Colonic mucosa (tissue), 4 donors: ENCODE measurements at regions not wholly inside any gene's neighbourhood (a gene's known extent, or its start where the extent isn't known, plus 50 kb on each side); places are given as distances from the start of the nearest gene placed in this dataset.

Source experiments
- DNase-seq: peaks from one replicate; pipeline ENCODE4 v3.0.0-alpha.2; 2020
- H3K27ac ChIP-seq: fragments of 200-600 bp; one replicate; pipeline ENCODE4 v1.8.0; 2021
- H3K27me3 ChIP-seq: fragments of 200-600 bp; one replicate; pipeline ENCODE4 v1.8.0; 2021
- H3K36me3 ChIP-seq: fragments of 200-600 bp; one replicate; pipeline ENCODE4 v1.8.0; 2021
- H3K4me1 ChIP-seq: fragments of 200-600 bp; one replicate; pipeline ENCODE4 v1.8.0; 2021; ENCODE audit warnings: mild to moderate bottlenecking
- H3K4me3 ChIP-seq: fragments of 200-600 bp; one replicate; pipeline ENCODE4 v1.8.0; 2021
- H3K9ac ChIP-seq, 2 donors: one replicate each; pipeline ENCODE4 v1.7.0; 2013; ENCODE audit warnings: control low read depth in 2 of 2, low read depth in 2 of 2, low read length in 2 of 2
- H3K9me3 ChIP-seq: fragments of 200-600 bp; one replicate; pipeline ENCODE4 v1.8.0; 2021
- intact Hi-C: fragments of 100-400 bp; cut with DNase I; formaldehyde crosslinking; loops from one replicate; pipeline ENCODE4 v1.14.1; 2022
- TF ChIP-seq, protein P1 (sequence below): fragments of 200-600 bp; IDR thresholded peaks from one replicate; pipeline ENCODE4 v1.8.0; 2022; ENCODE audit warnings: antibody characterized with exemption, mild to moderate bottlenecking
- donor health status: healthy.
- donor health status: DM: no; HTN: no; CAD: no.
- donor health status: DM: no; HTN: no; CAD: no.

- intact Hi-C loops: no loop called here
- H3K4me1 ChIP-seq: no peaks in the 10 kb centered on the region
- no peak overlapping the region for H3K9ac ChIP-seq
- no peak for DNase-seq
- H3K27me3 ChIP-seq: no peaks in the 10 kb centered on the region
- H3K27ac ChIP-seq: no peak overlapping the region
- H3K9me3 ChIP-seq: no peaks in the 10 kb centered on the region
- TF ChIP-seq, protein P1, sequence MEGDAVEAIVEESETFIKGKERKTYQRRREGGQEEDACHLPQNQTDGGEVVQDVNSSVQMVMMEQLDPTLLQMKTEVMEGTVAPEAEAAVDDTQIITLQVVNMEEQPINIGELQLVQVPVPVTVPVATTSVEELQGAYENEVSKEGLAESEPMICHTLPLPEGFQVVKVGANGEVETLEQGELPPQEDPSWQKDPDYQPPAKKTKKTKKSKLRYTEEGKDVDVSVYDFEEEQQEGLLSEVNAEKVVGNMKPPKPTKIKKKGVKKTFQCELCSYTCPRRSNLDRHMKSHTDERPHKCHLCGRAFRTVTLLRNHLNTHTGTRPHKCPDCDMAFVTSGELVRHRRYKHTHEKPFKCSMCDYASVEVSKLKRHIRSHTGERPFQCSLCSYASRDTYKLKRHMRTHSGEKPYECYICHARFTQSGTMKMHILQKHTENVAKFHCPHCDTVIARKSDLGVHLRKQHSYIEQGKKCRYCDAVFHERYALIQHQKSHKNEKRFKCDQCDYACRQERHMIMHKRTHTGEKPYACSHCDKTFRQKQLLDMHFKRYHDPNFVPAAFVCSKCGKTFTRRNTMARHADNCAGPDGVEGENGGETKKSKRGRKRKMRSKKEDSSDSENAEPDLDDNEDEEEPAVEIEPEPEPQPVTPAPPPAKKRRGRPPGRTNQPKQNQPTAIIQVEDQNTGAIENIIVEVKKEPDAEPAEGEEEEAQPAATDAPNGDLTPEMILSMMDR: no peak
- H3K4me3 ChIP-seq: no peak overlapping the region
- H3K36me3 ChIP-seq: no peaks in the 10 kb centered on the region
These were observed 488.5 kb downstream of the NR2F1-AS1 start for GRCh38 chr5:93092349-93093105.

- H3K36me3 ChIP-seq: no peaks in the 10 kb centered on the region
- TF ChIP-seq, protein P1: no peak
- H3K4me3 ChIP-seq: no peak overlapping the region
- no peaks in the 10 kb centered on the region for H3K4me1 ChIP-seq
- H3K27ac ChIP-seq: no peak overlapping the region
- DNase-seq: no peak
- no peak overlapping the region for H3K9ac ChIP-seq
- H3K27me3 ChIP-seq: no peaks in the 10 kb centered on the region
- intact Hi-C loops: no loop called here
- no peaks in the 10 kb centered on the region for H3K9me3 ChIP-seq
These were observed 490.3 kb downstream of the NR2F1-AS1 start for GRCh38 chr5:93090698-93091097.

- no peak overlapping the region for H3K27ac ChIP-seq
- H3K4me3 ChIP-seq: no peak overlapping the region
- H3K36me3 ChIP-seq: no peaks in the 10 kb centered on the region
- no peaks in the 10 kb centered on the region for H3K9me3 ChIP-seq
- no peak overlapping the region for H3K9ac ChIP-seq
- no peaks in the 10 kb centered on the region for H3K27me3 ChIP-seq
- DNase-seq: no peak
- no peaks in the 10 kb centered on the region for H3K4me1 ChIP-seq
- TF ChIP-seq, protein P1: no peak
- intact Hi-C loops: no loop called here
These were observed 492.2 kb downstream of the NR2F1-AS1 start for GRCh38 chr5:93088592-93089389.

GRCh38 chr5:93087326-93087725 is 493.7 kb downstream of the NR2F1-AS1 start:
- DNase-seq: no peak
- no peak overlapping the region for H3K27ac ChIP-seq
- TF ChIP-seq, protein P1: no peak
- no peak overlapping the region for H3K9ac ChIP-seq
- no peaks in the 10 kb centered on the region for H3K9me3 ChIP-seq
- H3K36me3 ChIP-seq: no peaks in the 10 kb centered on the region
- no peak overlapping the region for H3K4me3 ChIP-seq
- no peaks in the 10 kb centered on the region for H3K27me3 ChIP-seq
- intact Hi-C loops: no loop called here
- no peaks in the 10 kb centered on the region for H3K4me1 ChIP-seq

GRCh38 chr5:93082981-93083380 is 498.0 kb downstream of the NR2F1-AS1 start:
- TF ChIP-seq, protein P1: no peak

More at GRCh38 chr5:93082981-93083380, 498.0 kb downstream of the NR2F1-AS1 start:
- no peaks in the 10 kb centered on the region for H3K9me3 ChIP-seq
- no peak overlapping the region for H3K27ac ChIP-seq
- H3K9ac ChIP-seq: no peak overlapping the region
- no peaks in the 10 kb centered on the region for H3K36me3 ChIP-seq
- no peak for DNase-seq
- intact Hi-C loops: no loop called here
- H3K27me3 ChIP-seq: no peaks in the 10 kb centered on the region
- H3K4me3 ChIP-seq: no peak overlapping the region
- no peaks in the 10 kb centered on the region for H3K4me1 ChIP-seq
